HG03159 (cell line): ENCODE measurements at regions not wholly inside any gene's neighbourhood (a gene's known extent, or its start where the extent isn't known, plus 50 kb on each side); places are given as distances from the start of the nearest gene placed in this dataset.

ENCODE experiments used
- ATAC-seq: cut with Tn5 transposase; IDR thresholded peaks from one replicate; pipeline ENCODE4 v1.9.1; 2021; ENCODE audit warnings: mild to moderate bottlenecking, moderate library complexity; ENCODE audit not compliant: unreplicated experiment

DNA sequence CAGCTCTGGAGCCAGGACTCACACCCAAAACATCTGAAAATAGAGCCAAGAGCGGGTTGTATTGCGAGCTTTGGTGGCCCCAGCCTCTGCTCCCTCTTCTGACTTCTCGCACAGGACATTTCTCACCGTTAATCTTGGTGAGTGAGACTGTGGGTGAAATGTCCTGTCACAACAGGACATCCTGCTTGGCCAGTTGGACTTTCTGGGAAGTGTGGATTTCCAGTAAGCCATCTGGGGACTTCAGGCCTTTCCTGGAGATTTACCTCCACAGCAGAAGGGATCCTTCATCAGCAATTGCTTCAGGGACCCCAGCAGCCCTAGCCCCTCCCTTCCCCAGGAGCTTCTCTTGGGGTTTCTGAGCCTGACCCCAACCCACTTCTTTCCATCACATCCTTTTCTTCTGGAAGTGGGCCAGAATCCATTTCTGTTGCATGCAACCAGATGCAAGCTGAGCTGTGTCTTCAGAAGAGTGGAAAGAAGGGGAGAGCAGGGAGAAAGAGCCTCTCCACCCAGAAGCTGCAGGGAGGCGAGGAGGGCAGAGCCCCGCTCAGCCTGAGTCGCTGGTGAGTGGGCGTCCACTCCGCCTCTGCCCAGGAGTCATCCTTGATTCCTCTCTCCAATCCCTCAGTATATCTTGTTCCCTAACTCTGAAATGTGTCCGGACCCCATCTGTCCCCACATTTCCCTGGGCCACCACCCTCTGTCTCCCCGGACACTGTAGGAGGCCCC lies 50.3 kb upstream of the GADD45G start:
- no peak for ATAC-seq

DNA sequence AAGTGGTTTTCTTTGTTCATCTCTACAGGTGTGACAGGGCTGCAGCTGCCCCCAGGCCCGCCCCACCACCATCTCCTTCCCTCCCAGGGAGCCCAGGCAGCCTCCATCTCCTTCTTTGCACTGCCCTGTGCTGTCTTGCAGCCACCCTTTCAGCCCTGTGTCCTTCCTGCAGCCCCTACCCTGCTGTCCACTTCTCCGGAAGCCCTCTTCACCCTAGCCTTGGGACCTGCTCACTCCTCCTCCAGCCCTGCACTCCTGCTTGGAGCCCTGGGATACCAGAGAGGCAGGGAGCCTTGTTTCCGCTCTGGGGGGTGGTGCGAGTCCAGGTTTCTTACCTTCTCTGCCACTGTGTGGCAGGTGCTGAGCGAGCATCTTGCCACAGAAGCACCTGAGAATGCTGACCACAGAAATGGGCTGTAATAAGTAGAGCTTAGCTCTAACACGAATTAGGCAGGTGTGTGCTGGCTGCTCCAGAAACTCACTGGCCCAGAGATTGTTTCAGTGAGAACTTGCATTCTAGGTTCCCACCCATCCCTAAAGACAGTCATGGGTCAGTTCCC lies 51.3 kb upstream of the GADD45G start:
- no peak for ATAC-seq

DNA sequence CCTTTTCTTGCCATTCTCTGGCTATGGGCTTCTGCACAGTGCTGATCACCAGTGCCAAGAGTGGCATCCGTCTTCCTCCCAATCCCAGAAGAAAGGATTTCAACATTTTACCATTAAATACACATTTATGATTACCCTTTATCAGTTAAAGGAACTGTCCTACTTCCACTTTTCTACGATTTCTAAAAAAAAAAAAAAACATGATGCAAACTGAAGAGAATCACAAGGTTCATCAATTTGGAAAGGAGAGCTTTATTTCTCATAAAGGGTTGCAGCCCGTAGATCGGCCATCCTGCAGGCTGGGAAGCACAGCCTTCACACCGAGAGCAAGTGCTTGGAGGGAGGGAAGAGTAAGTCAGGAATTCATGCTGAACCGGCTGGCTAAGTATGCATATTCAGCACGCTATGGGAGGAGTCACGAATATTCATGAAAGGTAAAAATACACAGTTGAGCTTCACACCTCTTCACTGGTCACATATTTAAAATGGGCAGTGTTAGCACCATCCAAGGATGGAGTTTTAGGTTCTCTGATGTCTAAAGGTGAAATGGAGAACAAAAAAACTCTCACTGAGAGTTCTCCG lies 52.5 kb upstream of the SEMA4D start:
- ATAC-seq: no peak

DNA sequence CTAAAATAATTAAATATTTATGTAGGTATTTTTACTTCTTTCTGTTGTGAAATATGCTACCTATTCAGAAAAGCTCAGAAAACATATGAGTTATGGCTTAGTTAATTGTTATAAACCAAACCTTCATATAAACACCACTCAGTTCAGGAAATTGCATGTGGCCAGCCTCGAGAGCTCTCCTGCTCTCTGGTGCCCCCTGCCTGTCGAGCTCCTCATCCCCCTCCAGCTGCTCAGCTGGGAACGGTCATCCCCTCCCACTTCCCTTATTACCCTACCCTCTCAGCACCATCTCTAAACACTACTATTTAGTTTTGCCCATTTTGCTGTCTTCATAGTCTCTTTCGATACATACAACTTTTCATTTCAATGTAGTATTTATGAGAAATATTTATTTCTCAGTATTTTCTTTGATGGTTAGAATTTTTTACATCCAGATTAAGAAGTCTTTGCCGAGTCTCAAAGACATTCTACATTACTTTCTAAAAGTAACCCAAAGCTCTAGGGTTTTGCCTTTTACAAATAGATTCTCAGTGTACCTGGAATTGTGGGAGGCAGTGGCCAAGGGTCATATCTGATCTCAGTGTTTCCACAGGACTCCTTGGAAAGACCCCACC lies 51.2 kb upstream of the SEMA4D start:
- ATAC-seq: peak; percentile 91

DNA sequence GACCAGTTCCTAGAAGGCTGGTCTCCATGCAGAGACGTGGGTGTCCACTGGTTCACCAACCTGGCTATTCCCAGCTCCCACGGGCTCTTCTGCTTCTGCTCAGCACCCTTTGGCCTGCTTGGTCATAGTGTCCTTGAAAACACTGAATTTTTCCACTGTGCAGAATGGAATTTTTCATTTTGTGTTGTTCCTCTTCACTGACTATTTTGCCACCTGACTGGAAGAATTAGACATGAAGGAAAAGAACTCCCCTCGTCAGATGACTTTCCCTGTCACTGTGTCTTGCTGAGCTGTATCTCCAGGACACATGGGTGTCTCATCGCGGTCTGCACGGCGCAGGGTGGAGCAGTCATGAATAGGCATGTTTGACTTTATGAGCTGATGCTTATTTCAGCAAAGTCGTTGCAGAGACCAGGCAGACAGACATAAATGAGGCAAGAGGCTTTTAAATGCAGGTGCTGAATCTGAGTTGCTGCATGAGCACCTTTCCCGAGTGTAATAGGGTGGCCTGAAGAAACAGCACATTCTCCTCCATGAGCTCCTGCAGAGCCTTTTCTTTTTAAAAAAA lies 50.2 kb upstream of the SEMA4D start:
- no peak for ATAC-seq
